WTC11 (cell line): ENCODE measurements at regions not wholly inside any gene's neighbourhood (a gene's known extent, or its start where the extent isn't known, plus 50 kb on each side); places are given as distances from the start of the nearest gene placed in this dataset.

Experiments
- ATAC-seq: fragments of 200-7000 bp; cut with Tn5 transposase; 2 replicates; pipeline ENCODE4 v1.10.0; 2021; ENCODE audit warnings: mild to moderate bottlenecking, moderate library complexity
- CTCF ChIA-PET: fragments of 300-600 bp; sonication (Branson Sonifier 250); formaldehyde crosslinking; loops from one replicate; lab custom pipeline; 2021; ENCODE audit warnings: antibody characterized with exemption; lab: Charles Lee
- POLR2A ChIA-PET: fragments of 350-600 bp; sonication (Branson Sonifier 250); formaldehyde crosslinking; loops from one replicate; lab custom pipeline; 2021; ENCODE audit warnings: antibody characterized with exemption; lab: Charles Lee
- DNase-seq: peaks from one replicate; pipeline ENCODE4 v3.0.0; 2021; ENCODE audit warnings: low spot score
- H3K27ac Mint-ChIP-seq: 2 replicates; pipeline ENCODE4 v1.8.0; 2021; ENCODE audit warnings: mixed read lengths
- H3K27me3 Mint-ChIP-seq: 2 replicates; pipeline ENCODE4 v1.8.0; 2021; ENCODE audit warnings: low read depth, mild to moderate bottlenecking, moderate library complexity, mixed read lengths
- H3K36me3 Mint-ChIP-seq: 2 replicates; pipeline ENCODE4 v1.8.0; 2021; ENCODE audit warnings: mixed read lengths
- H3K4me1 Mint-ChIP-seq: 2 replicates; pipeline ENCODE4 v1.8.0; 2022; ENCODE audit warnings: mixed read lengths
- H3K4me3 Mint-ChIP-seq: 2 replicates; pipeline ENCODE4 v1.8.0; 2021; ENCODE audit warnings: mild to moderate bottlenecking, moderate library complexity, mixed read lengths
- H3K9me3 Mint-ChIP-seq: 2 replicates; pipeline ENCODE4 v1.8.0; 2021; ENCODE audit warnings: mixed read lengths
- ATF1 ChIP-seq: sonication (generic); formaldehyde crosslinking; IDR thresholded peaks from 2 replicates; pipeline ENCODE4 v1.8.1; 2023; ENCODE audit warnings: mild to moderate bottlenecking, moderate library complexity, missing genetic modification reagents
- CREM ChIP-seq: sonication (generic); formaldehyde crosslinking; IDR thresholded peaks from 2 replicates; pipeline ENCODE4 v1.8.1; 2022; ENCODE audit warnings: mild to moderate bottlenecking, missing genetic modification reagents, moderate library complexity
- E2F5 ChIP-seq: sonication (generic); formaldehyde crosslinking; IDR thresholded peaks from 2 replicates; pipeline ENCODE4 v1.8.1; 2022; ENCODE audit warnings: mild to moderate bottlenecking, moderate library complexity, missing genetic modification reagents
- FOXJ3 ChIP-seq: sonication (generic); formaldehyde crosslinking; IDR thresholded peaks from 2 replicates; pipeline ENCODE4 v1.9.0; 2021; ENCODE audit warnings: missing genetic modification reagents, mild to moderate bottlenecking, borderline replicate concordance
- FOXK1 ChIP-seq: sonication (generic); formaldehyde crosslinking; IDR thresholded peaks from 2 replicates; pipeline ENCODE4 v1.8.0; 2022; ENCODE audit warnings: mild to moderate bottlenecking, moderate library complexity, missing genetic modification reagents
- HMGA2 ChIP-seq: fragments of 250-450 bp; sonication (Bioruptor Pico); IDR thresholded peaks from 2 replicates; pipeline ENCODE4 v1.4.0; 2021; ENCODE audit warnings: mild to moderate bottlenecking, moderate library complexity
- HMGXB4 ChIP-seq: sonication (generic); formaldehyde crosslinking; IDR thresholded peaks from 2 replicates; pipeline ENCODE4 v1.8.1; 2023; ENCODE audit warnings: mild to moderate bottlenecking, moderate library complexity, missing genetic modification reagents
- KAT7 ChIP-seq: sonication (generic); formaldehyde crosslinking; IDR thresholded peaks from 2 replicates; pipeline ENCODE4 v1.8.1; 2023; ENCODE audit warnings: missing genetic modification reagents, mild to moderate bottlenecking, borderline replicate concordance
- MLX ChIP-seq: sonication (generic); formaldehyde crosslinking; IDR thresholded peaks from 2 replicates; pipeline ENCODE4 v1.8.1; 2023; ENCODE audit warnings: mild to moderate bottlenecking, missing genetic modification reagents, moderate library complexity
- MXD4 ChIP-seq: fragments of 250-450 bp; sonication (Bioruptor Pico); IDR thresholded peaks from 2 replicates; pipeline ENCODE4 v1.8.0; 2021; ENCODE audit warnings: mild to moderate bottlenecking, moderate library complexity, borderline replicate concordance
- NR1H2 ChIP-seq: sonication (generic); formaldehyde crosslinking; IDR thresholded peaks from 2 replicates; pipeline ENCODE4 v1.9.0; 2021; ENCODE audit warnings: mild to moderate bottlenecking, moderate library complexity, missing genetic modification reagents
- OVOL2 ChIP-seq: fragments of 250-450 bp; sonication (Bioruptor Pico); IDR thresholded peaks from 2 replicates; pipeline ENCODE4 v1.9.0; 2021; ENCODE audit warnings: mild to moderate bottlenecking, borderline replicate concordance
- SMAD4 ChIP-seq: sonication (generic); formaldehyde crosslinking; IDR thresholded peaks from 2 replicates; pipeline ENCODE4 v1.8.0; 2022; ENCODE audit warnings: mild to moderate bottlenecking, missing genetic modification reagents
- SOX15 ChIP-seq: fragments of 250-450 bp; sonication (Bioruptor Pico); IDR thresholded peaks from 2 replicates; pipeline ENCODE4 v1.9.0; 2021; ENCODE audit warnings: mild to moderate bottlenecking
- SP1 ChIP-seq: sonication (generic); formaldehyde crosslinking; conservative IDR thresholded peaks from 2 replicates; pipeline ENCODE4 v1.8.1; 2022; ENCODE audit warnings: missing genetic modification reagents
- USF2 ChIP-seq: sonication (generic); formaldehyde crosslinking; IDR thresholded peaks from 2 replicates; pipeline ENCODE4 v1.8.1; 2023; ENCODE audit warnings: mild to moderate bottlenecking, missing genetic modification reagents, moderate library complexity
- ZNF317 ChIP-seq: sonication (generic); formaldehyde crosslinking; IDR thresholded peaks from 2 replicates; pipeline ENCODE4 v1.8.1; 2023; ENCODE audit warnings: low read depth, mild to moderate bottlenecking, moderate library complexity, missing genetic modification reagents, borderline replicate concordance
- ZNF416 ChIP-seq: fragments of 250-450 bp; sonication (Bioruptor Pico); IDR thresholded peaks from 2 replicates; pipeline ENCODE4 v1.9.0; 2021; ENCODE audit warnings: mild to moderate bottlenecking, inconsistent platforms
- ZNF423 ChIP-seq: fragments of 250-450 bp; sonication (Bioruptor Pico); IDR thresholded peaks from 2 replicates; pipeline ENCODE4 v2.1.2; 2022; ENCODE audit warnings: mild to moderate bottlenecking, moderate library complexity
- TF ChIP-seq, protein P1 (sequence below): sonication (generic); formaldehyde crosslinking; IDR thresholded peaks from 2 replicates; pipeline ENCODE4 v1.8.0; 2023; ENCODE audit warnings: missing genetic modification reagents
- TF ChIP-seq, protein P2 (sequence below): sonication (generic); formaldehyde crosslinking; IDR thresholded peaks from 2 replicates; pipeline ENCODE4 v1.8.1; 2023; ENCODE audit warnings: mild to moderate bottlenecking, missing genetic modification reagents
- TF ChIP-seq, protein P3 (sequence below): fragments of 250-450 bp; sonication (Bioruptor Pico); IDR thresholded peaks from 2 replicates; pipeline ENCODE4 v1.8.0; 2021; ENCODE audit warnings: mild to moderate bottlenecking
- TF ChIP-seq, protein P4 (sequence below): sonication (generic); formaldehyde crosslinking; IDR thresholded peaks from 2 replicates; pipeline ENCODE4 v1.8.1; 2022; ENCODE audit warnings: mild to moderate bottlenecking, missing genetic modification reagents, moderate library complexity, borderline replicate concordance
- TF ChIP-seq, protein P5 (sequence below): fragments of 250-450 bp; sonication (Bioruptor Pico); conservative IDR thresholded peaks from 2 replicates; pipeline ENCODE4 v1.9.0; 2021; ENCODE audit warnings: mild to moderate bottlenecking

DNA sequence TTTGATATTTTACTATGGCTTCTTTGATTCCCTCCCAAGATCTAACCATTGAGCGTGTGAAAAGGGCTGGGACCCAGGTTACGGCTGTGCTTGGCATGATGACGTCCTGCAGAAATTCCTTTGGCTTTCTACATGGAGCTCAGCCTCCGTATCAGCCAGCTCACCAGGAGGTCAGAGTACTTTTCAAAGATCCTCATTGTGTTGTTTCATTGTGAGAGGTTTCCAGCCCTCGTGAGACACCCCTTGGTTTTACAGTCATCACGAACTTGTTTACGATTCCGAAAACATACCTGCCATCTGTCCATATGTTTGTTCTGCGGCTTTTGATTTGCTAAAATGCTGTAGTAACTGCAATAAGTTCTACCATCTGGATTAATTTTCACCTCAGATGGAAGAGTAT, 453.1 kb downstream of the TMEM121 start:
- no peak for TF ChIP-seq ZNF423 (CRISPR knock-in tag)
- TF ChIP-seq HMGXB4 (CRISPR knock-in tag), result no peak
- no peak for TF ChIP-seq SMAD4 (CRISPR knock-in tag)
- no peak for TF ChIP-seq ZNF416 (CRISPR knock-in tag)
- TF ChIP-seq USF2 (CRISPR knock-in tag), result no peak
- TF ChIP-seq FOXK1 (CRISPR knock-in tag), result no peak
- no peak for TF ChIP-seq CREM
- no peak for TF ChIP-seq FOXJ3
- TF ChIP-seq, all 79 proteins: peak for 0
- Mint-ChIP-seq H3K4me3 (no peak overlapping the region), H3K27ac (no peak overlapping the region), H3K36me3 (peaks cover 73% of the 10 kb centered on the region), H3K27me3 (peaks cover 18% of the 10 kb centered on the region), H3K9me3 (peaks cover 76% of the 10 kb centered on the region), H3K4me1 (no peaks in the 10 kb centered on the region)
- ATAC-seq, result no peak
- POLR2A ChIA-PET, result no interaction called here
- DNase-seq, result no peak
- CTCF ChIA-PET, result no interaction called here

DNA sequence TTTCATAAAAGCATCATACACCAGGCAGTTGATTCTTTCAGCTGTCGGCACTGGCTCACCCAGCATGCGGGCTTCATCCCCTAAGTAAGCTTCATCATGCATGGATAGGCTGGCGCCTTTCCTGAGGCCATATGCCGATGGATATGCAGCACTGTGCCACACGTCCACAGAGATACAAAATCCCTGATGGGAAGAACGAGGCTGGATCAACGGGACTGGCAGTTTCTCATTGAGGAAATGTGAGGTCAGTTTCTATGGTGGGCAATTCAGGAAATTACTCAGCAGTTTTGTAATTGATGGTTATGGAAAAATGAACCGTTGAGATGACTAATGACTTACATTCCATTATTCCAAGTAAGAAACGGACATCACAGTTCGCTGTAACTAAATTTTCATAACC, 453.8 kb downstream of the TMEM121 start:
- POLR2A ChIA-PET, result no interaction called here
- TF ChIP-seq, protein P1, sequence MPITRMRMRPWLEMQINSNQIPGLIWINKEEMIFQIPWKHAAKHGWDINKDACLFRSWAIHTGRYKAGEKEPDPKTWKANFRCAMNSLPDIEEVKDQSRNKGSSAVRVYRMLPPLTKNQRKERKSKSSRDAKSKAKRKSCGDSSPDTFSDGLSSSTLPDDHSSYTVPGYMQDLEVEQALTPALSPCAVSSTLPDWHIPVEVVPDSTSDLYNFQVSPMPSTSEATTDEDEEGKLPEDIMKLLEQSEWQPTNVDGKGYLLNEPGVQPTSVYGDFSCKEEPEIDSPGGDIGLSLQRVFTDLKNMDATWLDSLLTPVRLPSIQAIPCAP (CRISPR knock-in tag), result no peak
- TF ChIP-seq SP1 (no peak), ZNF317 (CRISPR knock-in tag) (no peak), MXD4 (CRISPR knock-in tag) (no peak), E2F5 (CRISPR knock-in tag) (no peak), NR1H2 (CRISPR knock-in tag) (no peak), ATF1 (CRISPR knock-in tag) (no peak), SOX15 (CRISPR knock-in tag) (no peak), MLX (CRISPR knock-in tag) (no peak), OVOL2 (no peak), HMGA2 (CRISPR knock-in tag) (no peak), KAT7 (CRISPR knock-in tag) (no peak)
- TF ChIP-seq, protein P2, sequence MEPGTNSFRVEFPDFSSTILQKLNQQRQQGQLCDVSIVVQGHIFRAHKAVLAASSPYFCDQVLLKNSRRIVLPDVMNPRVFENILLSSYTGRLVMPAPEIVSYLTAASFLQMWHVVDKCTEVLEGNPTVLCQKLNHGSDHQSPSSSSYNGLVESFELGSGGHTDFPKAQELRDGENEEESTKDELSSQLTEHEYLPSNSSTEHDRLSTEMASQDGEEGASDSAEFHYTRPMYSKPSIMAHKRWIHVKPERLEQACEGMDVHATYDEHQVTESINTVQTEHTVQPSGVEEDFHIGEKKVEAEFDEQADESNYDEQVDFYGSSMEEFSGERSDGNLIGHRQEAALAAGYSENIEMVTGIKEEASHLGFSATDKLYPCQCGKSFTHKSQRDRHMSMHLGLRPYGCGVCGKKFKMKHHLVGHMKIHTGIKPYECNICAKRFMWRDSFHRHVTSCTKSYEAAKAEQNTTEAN, result no peak
- TF ChIP-seq, protein P3, sequence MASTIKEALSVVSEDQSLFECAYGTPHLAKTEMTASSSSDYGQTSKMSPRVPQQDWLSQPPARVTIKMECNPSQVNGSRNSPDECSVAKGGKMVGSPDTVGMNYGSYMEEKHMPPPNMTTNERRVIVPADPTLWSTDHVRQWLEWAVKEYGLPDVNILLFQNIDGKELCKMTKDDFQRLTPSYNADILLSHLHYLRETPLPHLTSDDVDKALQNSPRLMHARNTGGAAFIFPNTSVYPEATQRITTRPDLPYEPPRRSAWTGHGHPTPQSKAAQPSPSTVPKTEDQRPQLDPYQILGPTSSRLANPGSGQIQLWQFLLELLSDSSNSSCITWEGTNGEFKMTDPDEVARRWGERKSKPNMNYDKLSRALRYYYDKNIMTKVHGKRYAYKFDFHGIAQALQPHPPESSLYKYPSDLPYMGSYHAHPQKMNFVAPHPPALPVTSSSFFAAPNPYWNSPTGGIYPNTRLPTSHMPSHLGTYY (CRISPR knock-in tag), result no peak
- TF ChIP-seq, protein P4, sequence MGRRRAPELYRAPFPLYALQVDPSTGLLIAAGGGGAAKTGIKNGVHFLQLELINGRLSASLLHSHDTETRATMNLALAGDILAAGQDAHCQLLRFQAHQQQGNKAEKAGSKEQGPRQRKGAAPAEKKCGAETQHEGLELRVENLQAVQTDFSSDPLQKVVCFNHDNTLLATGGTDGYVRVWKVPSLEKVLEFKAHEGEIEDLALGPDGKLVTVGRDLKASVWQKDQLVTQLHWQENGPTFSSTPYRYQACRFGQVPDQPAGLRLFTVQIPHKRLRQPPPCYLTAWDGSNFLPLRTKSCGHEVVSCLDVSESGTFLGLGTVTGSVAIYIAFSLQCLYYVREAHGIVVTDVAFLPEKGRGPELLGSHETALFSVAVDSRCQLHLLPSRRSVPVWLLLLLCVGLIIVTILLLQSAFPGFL (CRISPR knock-in tag), result no peak
- TF ChIP-seq, protein P5, sequence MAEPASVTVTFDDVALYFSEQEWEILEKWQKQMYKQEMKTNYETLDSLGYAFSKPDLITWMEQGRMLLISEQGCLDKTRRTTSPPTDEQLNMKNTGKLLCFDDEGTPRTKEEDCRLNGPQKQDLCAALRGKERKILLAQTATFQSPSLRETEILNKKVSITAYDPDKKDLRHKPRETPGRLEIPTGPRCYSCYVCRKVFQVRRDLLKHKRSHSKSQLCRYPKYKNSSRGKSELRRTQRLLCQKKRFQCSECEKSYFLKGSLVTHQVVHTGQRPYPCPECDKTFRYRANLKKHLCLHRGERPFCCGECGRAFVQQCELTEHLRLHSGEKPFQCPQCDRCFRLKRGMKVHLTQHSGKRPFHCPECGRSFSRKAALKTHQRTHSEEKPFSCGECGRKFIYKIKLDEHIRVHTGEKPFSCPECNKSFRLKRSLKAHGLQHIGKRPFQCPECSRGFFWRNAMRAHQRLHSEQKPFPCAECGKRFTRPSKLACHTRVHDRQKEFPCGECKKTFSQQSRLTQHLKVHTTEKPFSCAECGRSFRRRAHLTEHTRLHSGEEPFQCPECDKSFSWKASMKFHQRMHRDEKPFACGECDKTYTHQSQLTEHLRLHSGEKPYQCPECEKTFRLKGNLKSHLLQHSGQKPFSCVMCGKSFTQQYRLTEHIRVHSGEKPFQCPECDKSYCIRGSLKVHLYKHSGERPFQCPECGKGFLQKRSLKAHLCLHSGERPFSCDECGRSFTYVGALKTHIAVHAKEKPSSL (CRISPR knock-in tag), result no peak
- CTCF ChIA-PET, result no interaction called here
- DNase-seq, result no peak
- H3K27ac Mint-ChIP-seq, result no peak overlapping the region
- H3K36me3 Mint-ChIP-seq, result peaks cover 75% of the 10 kb centered on the region
- H3K4me3 Mint-ChIP-seq, result no peak overlapping the region
- H3K27me3 Mint-ChIP-seq, result peaks cover 15% of the 10 kb centered on the region
- no peaks in the 10 kb centered on the region for H3K4me1 Mint-ChIP-seq
- ATAC-seq, result no peak
- peaks cover 77% of the 10 kb centered on the region for H3K9me3 Mint-ChIP-seq
